ENCODE measurements at regions not wholly inside any gene's neighbourhood (a gene's known extent, or its start where the extent isn't known, plus 50 kb on each side); places are given as distances from the start of the nearest gene placed in this dataset.
"Not testable (repeated sequence)": the region's sequence is repeated elsewhere in the genome, so short reads cannot be mapped to it uniquely, and the experiment has no call there.

DNA sequence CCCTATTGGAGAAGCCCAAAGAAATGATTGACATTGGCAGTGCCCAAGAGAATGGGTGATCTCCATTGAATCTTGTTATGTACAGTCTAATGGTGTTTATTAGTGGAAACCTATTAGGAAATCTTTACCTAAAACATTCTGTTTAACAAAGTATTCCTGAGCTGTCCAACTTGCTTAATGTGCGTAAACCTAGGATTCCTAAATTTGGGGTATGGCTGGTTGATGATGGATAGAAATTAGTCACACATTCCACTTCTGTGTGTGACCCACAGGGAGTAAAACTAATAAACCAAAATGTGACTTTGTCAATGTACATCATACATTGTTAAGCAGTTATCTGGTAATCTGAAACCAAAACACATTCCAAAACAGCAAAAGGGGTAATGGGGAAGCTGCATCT is 761.3 kb downstream of the FSCB start:
- TF ChIP-seq, protein P1, sequence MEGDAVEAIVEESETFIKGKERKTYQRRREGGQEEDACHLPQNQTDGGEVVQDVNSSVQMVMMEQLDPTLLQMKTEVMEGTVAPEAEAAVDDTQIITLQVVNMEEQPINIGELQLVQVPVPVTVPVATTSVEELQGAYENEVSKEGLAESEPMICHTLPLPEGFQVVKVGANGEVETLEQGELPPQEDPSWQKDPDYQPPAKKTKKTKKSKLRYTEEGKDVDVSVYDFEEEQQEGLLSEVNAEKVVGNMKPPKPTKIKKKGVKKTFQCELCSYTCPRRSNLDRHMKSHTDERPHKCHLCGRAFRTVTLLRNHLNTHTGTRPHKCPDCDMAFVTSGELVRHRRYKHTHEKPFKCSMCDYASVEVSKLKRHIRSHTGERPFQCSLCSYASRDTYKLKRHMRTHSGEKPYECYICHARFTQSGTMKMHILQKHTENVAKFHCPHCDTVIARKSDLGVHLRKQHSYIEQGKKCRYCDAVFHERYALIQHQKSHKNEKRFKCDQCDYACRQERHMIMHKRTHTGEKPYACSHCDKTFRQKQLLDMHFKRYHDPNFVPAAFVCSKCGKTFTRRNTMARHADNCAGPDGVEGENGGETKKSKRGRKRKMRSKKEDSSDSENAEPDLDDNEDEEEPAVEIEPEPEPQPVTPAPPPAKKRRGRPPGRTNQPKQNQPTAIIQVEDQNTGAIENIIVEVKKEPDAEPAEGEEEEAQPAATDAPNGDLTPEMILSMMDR (conservative IDR thresholded peaks at IDR 0.05) = no peak
- no peak for TF ChIP-seq ZFX (IDR thresholded peaks at IDR 0.05)
- no peak overlapping the region for H3K27ac ChIP-seq

DNA sequence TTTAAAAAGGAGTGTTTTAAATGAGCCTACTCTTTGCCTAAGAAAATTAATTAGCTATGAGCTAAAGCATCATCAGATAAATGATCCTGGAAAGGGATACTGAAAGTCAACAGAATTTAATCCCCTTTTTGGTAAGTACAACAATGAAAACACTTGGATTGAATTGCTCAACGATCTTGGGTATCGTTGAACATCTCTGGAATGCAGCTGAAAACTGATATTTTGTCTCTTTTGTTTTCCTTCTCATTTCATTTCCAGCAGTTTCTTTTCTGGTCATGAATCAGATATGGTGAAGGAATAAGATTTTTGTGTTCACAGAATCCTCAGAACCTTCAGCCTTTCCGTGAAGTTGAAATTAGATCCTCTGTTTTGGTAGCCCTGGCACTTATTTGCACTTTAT is 771.2 kb downstream of the FSCB start:
- TF ChIP-seq, protein P1 (conservative IDR thresholded peaks at IDR 0.05) = no peak
- TF ChIP-seq ZFX (IDR thresholded peaks at IDR 0.05) = no peak
- no peak overlapping the region for H3K27ac ChIP-seq

DNA sequence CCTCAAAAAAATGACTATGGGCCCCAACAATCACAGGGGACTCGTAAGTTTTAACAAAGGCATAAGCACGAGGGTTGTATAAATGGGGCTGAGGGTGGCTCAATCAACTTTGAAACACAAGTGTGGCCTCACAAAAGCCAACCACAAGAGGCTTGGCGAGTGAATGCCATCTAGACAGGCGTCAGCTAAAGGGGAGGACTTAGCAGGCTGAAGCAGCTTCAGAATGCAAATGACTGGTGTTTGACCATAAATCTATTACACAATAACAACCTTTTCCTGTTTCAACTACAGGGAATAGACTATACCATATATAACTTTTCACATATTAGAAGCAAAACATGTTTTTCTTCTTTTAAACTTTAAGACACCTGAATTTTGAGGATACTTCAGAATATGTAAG is 777.9 kb downstream of the FSCB start:
- TF ChIP-seq ZFX (IDR thresholded peaks at IDR 0.05) = no peak
- TF ChIP-seq, protein P1 (conservative IDR thresholded peaks at IDR 0.05) = no peak

DNA sequence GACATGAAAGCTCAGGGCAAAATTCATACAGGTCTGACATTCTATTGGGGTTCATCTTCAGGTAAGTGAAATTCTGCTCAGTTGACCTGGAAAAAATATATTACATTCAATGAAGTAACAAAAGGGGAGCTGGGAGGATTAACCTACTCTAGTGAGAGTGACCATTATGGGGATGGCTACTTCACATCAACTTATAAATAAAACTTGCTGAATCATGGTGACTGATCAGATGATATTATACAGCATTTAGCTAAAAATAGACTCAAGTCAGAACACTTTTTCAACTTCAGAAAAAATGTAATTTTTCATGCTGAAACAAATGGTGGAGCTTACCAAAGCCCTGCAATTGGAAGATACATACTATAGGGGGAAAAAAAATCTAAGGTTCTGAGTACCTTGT is 800.2 kb downstream of the FSCB start:
- no peak for TF ChIP-seq ZFX (IDR thresholded peaks at IDR 0.05)
- TF ChIP-seq, protein P1 (conservative IDR thresholded peaks at IDR 0.05) = no peak
- no peak overlapping the region for H3K27ac ChIP-seq

More for the DNA sequence above, 777.9 kb downstream of the FSCB start:
- H3K27ac ChIP-seq = no peak overlapping the region

DNA sequence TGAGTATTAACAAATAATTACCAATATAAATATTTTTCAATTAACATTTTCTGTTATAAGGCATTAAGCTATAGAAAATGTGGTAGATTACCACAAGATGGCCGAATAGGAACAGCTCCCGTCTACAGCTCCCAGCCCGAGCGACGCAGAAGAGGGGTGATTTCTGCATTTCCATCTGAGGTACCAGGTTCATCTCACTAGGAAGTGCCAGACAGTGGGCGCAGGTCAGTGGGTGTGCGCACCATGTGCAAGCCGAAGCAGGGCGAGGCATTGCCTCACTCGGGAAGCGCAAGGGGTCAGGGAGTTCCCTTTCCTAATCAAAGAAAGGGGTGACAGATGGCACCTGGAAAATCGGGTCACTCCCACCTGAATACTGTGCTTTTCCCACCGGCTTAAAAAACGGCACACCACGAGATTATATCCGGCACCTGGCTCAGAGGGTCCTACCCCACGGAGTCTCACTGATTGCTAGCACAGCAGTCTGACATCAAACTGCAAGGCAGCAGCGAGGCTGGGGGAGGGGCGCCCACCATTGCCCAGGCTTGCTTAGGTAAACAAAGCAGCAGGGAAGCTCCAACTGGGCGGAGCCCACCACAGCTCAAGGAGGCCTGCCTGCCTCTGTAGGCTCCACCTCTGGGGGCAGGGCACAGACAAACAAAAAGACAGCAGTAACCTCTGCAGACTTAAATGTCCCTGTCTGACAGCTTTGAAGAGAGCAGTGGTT is 808.4 kb downstream of the FSCB start:
- H3K27ac ChIP-seq = not testable (repeated sequence)

DNA sequence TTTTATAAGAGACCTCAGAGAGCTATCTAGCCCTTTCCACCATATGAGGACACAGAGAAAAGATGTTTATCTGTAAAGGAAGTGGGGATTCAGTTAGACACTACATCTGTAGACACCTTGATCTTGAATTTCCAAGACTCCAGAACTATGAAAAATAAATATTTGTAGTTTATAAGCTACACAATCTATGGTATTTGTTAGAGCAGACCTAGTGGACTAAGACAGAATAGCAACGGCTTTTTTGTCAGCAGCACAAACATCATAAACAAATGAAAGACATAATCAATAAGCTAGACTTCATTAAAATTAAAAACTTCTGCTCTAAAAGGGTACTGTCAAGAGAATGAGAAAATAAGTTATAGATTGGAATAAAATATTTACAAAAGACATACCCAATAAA is 810.1 kb downstream of the FSCB start:
- TF ChIP-seq, protein P1 (conservative IDR thresholded peaks at IDR 0.05) = peak; percentile 55
- TF ChIP-seq ZFX (IDR thresholded peaks at IDR 0.05) = no peak

DNA sequence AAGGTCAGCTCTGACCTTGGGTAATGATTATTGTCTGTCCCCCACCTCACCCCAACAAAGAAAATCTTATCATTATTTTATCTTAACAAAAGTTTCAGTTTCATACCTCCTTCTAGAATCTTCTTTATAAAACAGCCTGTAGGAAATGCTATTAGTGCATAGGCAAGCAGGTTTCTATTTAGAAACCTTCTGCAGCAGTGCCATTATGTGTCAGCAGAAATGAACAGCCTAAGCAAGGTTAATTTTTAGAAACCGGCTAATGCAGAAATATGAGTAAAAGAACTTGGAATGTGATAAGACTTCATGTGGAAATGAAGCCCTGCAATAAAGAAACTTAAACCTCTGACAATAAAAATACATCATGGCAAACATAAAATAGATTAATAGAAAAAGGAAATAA is 814.4 kb downstream of the FSCB start:
- no peak for TF ChIP-seq ZFX (IDR thresholded peaks at IDR 0.05)
- TF ChIP-seq, protein P1 (conservative IDR thresholded peaks at IDR 0.05) = no peak
- H3K27ac ChIP-seq = no peak overlapping the region

More for the DNA sequence above, 810.1 kb downstream of the FSCB start:
- no peak overlapping the region for H3K27ac ChIP-seq

DNA sequence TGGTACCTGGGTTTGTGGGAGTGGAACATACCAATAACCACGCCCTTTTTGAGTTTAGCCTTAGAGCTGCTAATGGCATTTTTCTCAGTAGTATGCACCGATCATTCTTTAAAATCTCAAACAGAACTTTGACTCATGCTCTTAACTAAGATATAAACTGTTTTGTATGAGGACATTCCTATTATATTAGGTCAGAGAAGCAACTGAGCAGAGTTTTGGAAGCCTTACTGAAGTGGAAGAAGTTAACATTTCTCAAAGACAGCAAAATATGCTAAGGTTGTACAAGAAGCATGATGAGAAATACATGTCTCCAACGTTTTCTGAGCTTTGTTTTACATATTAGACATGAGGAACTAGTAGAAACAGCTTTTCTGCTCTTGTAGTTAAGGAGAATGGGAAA is 819.2 kb downstream of the FSCB start:
- no peak for TF ChIP-seq ZFX (IDR thresholded peaks at IDR 0.05)
- TF ChIP-seq, protein P1 (conservative IDR thresholded peaks at IDR 0.05) = no peak
- H3K27ac ChIP-seq = no peak overlapping the region
